Activated CD4-positive, alpha-beta T cell treated with anti-CD3 and anti-CD28 coated beads for 1 hour (primary cell): ENCODE measurements at regions not wholly inside any gene's neighbourhood (a gene's known extent, or its start where the extent isn't known, plus 50 kb on each side); places are given as distances from the start of the nearest gene placed in this dataset.

ENCODE experiments used
- DNase-seq: peaks from one replicate; pipeline ENCODE4 v3.0.0-alpha.2; 2020

GRCh38 chr9:118215549-118215948 lies 511.3 kb downstream of the TLR4 start:
- DNase-seq, result no peak

GRCh38 chr9:118222375-118222774 lies 518.2 kb downstream of the TLR4 start:
- DNase-seq, result no peak

- DNase-seq, result no peak
Observed at GRCh38 chr9:118223111-118223510, 518.9 kb downstream of the TLR4 start.

GRCh38 chr9:118230329-118230728 lies 526.1 kb downstream of the TLR4 start:
- DNase-seq, result no peak

GRCh38 chr9:118236625-118237024 lies 532.4 kb downstream of the TLR4 start:
- no peak for DNase-seq

GRCh38 chr9:118238139-118238538 lies 533.9 kb downstream of the TLR4 start:
- no peak for DNase-seq

- no peak for DNase-seq
Observed at GRCh38 chr9:118252027-118252426, 547.8 kb downstream of the TLR4 start.

- no peak for DNase-seq
Observed at GRCh38 chr9:118262191-118262590, 558.0 kb downstream of the TLR4 start.

- no peak for DNase-seq
Observed at GRCh38 chr9:118263949-118264348, 559.7 kb downstream of the TLR4 start.

- DNase-seq, result no peak
Observed at GRCh38 chr9:118268046-118268445, 563.8 kb downstream of the TLR4 start.

- DNase-seq, result no peak
Observed at GRCh38 chr9:118269623-118270022, 565.4 kb downstream of the TLR4 start.

- DNase-seq, result no peak
Observed at GRCh38 chr9:118271331-118271730, 567.1 kb downstream of the TLR4 start.

GRCh38 chr9:118271936-118272335 lies 567.7 kb downstream of the TLR4 start:
- DNase-seq, result no peak

GRCh38 chr9:118273048-118273447 lies 568.8 kb downstream of the TLR4 start:
- no peak for DNase-seq

- no peak for DNase-seq
Observed at GRCh38 chr9:118276784-118277183, 572.6 kb downstream of the TLR4 start.

GRCh38 chr9:118281772-118282171 lies 577.6 kb downstream of the TLR4 start:
- no peak for DNase-seq

- DNase-seq, result no peak
Observed at GRCh38 chr9:118283488-118283887, 579.3 kb downstream of the TLR4 start.

GRCh38 chr9:118290116-118290515 lies 585.9 kb downstream of the TLR4 start:
- DNase-seq, result no peak

GRCh38 chr9:118295413-118295812 lies 591.2 kb downstream of the TLR4 start:
- DNase-seq, result no peak

- DNase-seq, result no peak
Observed at GRCh38 chr9:118302721-118303120, 598.5 kb downstream of the TLR4 start.

- no peak for DNase-seq
Observed at GRCh38 chr9:118303216-118303615, 599.0 kb downstream of the TLR4 start.

- no peak for DNase-seq
Observed at GRCh38 chr9:118305331-118305730, 601.1 kb downstream of the TLR4 start.

GRCh38 chr9:118306801-118307200 lies 602.6 kb downstream of the TLR4 start:
- DNase-seq, result no peak

GRCh38 chr9:118313965-118314364 lies 609.8 kb downstream of the TLR4 start:
- no peak for DNase-seq

- no peak for DNase-seq
Observed at GRCh38 chr9:118316831-118317343, 612.7 kb downstream of the TLR4 start.
